SU-DHL-6 (cell line): ENCODE measurements at regions not wholly inside any gene's neighbourhood (a gene's known extent, or its start where the extent isn't known, plus 50 kb on each side); places are given as distances from the start of the nearest gene placed in this dataset.

Experiments
- CTCF ChIP-seq: fragments of 200-600 bp; sonication (generic); IDR thresholded peaks from one replicate; pipeline ENCODE4 v1.5.1; 2017; ENCODE audit warnings: antibody characterized with exemption, mild to moderate bottlenecking, low read length, moderate library complexity; ENCODE audit not compliant: insufficient read depth, poor library complexity, severe bottlenecking
- EZH2phosphoT487 ChIP-seq: fragments of 200-600 bp; sonication (generic), shearing (Covaris generic); conservative IDR thresholded peaks from 2 replicates; pipeline ENCODE4 v1.6.1; 2018; ENCODE audit warnings: mild to moderate bottlenecking, antibody characterized with exemption, low read length, moderate library complexity, mixed read lengths

DNA sequence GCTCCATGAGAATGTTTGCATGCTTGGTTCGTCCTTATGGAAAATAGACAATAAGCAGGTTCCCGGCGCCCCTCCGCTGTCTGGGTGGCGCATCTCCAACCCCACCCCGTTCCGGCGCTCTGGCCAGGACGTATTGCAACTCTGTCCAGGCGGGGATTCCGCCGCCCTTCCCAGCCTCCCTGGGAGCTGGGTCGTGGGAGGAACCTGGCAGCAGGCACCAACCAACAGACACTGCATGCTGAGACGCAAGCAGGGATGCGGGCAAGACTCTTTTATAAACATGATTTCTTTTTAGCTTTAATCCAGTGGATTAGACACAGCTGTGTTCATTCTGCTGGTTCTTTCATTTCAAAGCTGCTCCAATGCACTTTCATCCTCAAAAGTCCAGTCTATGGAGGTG lies 240.2 kb downstream of the SH3BP4 start:
- TF ChIP-seq CTCF (no peak), EZH2phosphoT487 (no peak)
